ENCODE measurements at regions not wholly inside any gene's neighbourhood (a gene's known extent, or its start where the extent isn't known, plus 50 kb on each side); places are given as distances from the start of the nearest gene placed in this dataset.

DNA sequence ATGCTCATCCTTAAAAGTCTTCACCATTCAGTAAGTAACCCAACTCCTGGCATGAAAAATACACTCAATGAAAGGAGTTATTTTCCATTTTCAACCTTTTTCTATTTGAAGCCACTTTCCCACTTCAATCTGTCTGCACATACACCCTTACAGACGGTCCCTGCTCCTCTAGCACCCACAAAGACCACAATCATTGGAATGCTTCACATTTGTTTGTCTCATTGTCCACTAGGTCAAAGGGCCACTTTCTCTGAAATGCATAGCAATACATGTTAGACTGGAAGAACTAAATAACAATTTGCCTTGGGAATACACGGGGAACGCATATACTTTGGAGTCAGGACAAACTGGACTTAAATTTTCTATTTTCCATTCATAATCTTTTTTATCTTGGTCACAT is 487.1 kb upstream of the C1orf87 start:
- H3K27me3 ChIP-seq (replicated peaks in 1 of 4; ENCODE audit: control insufficient read depth in 3 of 4, extremely low read depth in 1 of 4, insufficient read depth in 3 of 4, low read length in 3 of 4) = no peaks in the 10 kb centered on the region
- H3K4me1 ChIP-seq (replicated peaks in 1 of 4; ENCODE audit: control insufficient read depth in 3 of 4, insufficient read depth in 4 of 4, low read length in 3 of 4) = no peaks in the 10 kb centered on the region
- no peak overlapping the region for H2BK120ac ChIP-seq (replicated peaks; ENCODE audit: low read depth, low read length)
- TF ChIP-seq TAF1 (IDR thresholded peaks at IDR 0.05; ENCODE audit: low read depth, low read length) (no peak), PHF8 (conservative IDR thresholded peaks at IDR 0.05; ENCODE audit: low read depth, low read length) (no peak), SP1 (IDR thresholded peaks at IDR 0.05; ENCODE audit: low read depth, low read length) (no peak), HDAC6 (IDR thresholded peaks at IDR 0.05; ENCODE audit: low read depth, low read length) (no peak), CREB1 (IDR thresholded peaks at IDR 0.05) (no peak), JUN (IDR thresholded peaks at IDR 0.05; ENCODE audit: low read depth, low read length) (no peak), POU5F1 (IDR thresholded peaks at IDR 0.05; ENCODE audit: low read depth, low read length) (no peak), CBX8 (IDR thresholded peaks at IDR 0.05; ENCODE audit: borderline replicate concordance, low read depth, low read length) (no peak), TAF7 (optimal IDR thresholded peaks at IDR 0.05; ENCODE audit: borderline replicate concordance, low read depth, low read length) (no peak), SUZ12 (IDR thresholded peaks at IDR 0.05; ENCODE audit: low read length) (no peak)
- H2AFZ ChIP-seq (ENCODE audit: low read length) = no peak overlapping the region
- FAIRE-seq (no peak), DNase-seq (ENCODE audit: low read depth in 1 of 2, low spot score in 2 of 2) (no peak)
- no peaks in the 10 kb centered on the region for H3K79me2 ChIP-seq (ENCODE audit: control insufficient read depth in 1 of 2, insufficient read depth in 2 of 2, low read length in 2 of 2)
- H2BK5ac ChIP-seq (ENCODE audit: low read depth, low read length) = no peak overlapping the region
- H2AK5ac ChIP-seq (ENCODE audit: low read depth, low read length) = no peak overlapping the region
- ChIA-PET CTCF (ENCODE audit: partially characterized antibody) (no interaction called here), POLR2A (ENCODE audit: partially characterized antibody) (no interaction called here)
- H3K56ac ChIP-seq (replicated peaks; ENCODE audit: insufficient read length, low read depth, low read length) = no peak overlapping the region
- no peak overlapping the region for H2BK12ac ChIP-seq (ENCODE audit: low read depth, low read length)
- no peak overlapping the region for H3K18ac ChIP-seq (ENCODE audit: extremely low read depth, low read length)
- no peak overlapping the region for H4K5ac ChIP-seq (ENCODE audit: insufficient read length, low read depth, low read length)
- H3K36me3 ChIP-seq (ENCODE audit: control insufficient read depth in 2 of 4, insufficient read depth in 4 of 4, low read length in 3 of 4) = no peaks in the 10 kb centered on the region
- H3K4me3 ChIP-seq (ENCODE audit: extremely low read depth in 1 of 4, insufficient read depth in 2 of 4, low read depth in 3 of 4, low read length in 4 of 4) = no peak overlapping the region
- no peaks in the 10 kb centered on the region for H3K79me1 ChIP-seq (ENCODE audit: low read depth, low read length)
- H3K23ac ChIP-seq (ENCODE audit: insufficient read length) = no peak overlapping the region
- no peak overlapping the region for H4K91ac ChIP-seq (replicated peaks; ENCODE audit: insufficient read length, low read length)
- no peak overlapping the region for H2BK15ac ChIP-seq (ENCODE audit: low read length)
- no peak overlapping the region for H3K14ac ChIP-seq (ENCODE audit: insufficient read length)
- H3K9ac ChIP-seq (replicated peaks in 1 of 4; ENCODE audit: extremely low read depth in 1 of 4, low read depth in 3 of 4, low read length in 3 of 4) = no peak overlapping the region
- no peak overlapping the region for H3K4ac ChIP-seq (replicated peaks; ENCODE audit: insufficient read length, low read depth, low read length)
- no peaks in the 10 kb centered on the region for H3K23me2 ChIP-seq (ENCODE audit: low read depth, low read length)
- H4K20me1 ChIP-seq (replicated peaks in 1 of 2; ENCODE audit: control insufficient read depth in 1 of 2, insufficient read depth in 2 of 2, low read length in 2 of 2) = no peaks in the 10 kb centered on the region
- no peak overlapping the region for H3K27ac ChIP-seq (ENCODE audit: low read depth, low read length)
- H4K8ac ChIP-seq (ENCODE audit: extremely low read depth, insufficient read depth, low read length) = no peak overlapping the region
- H3K4me2 ChIP-seq (ENCODE audit: insufficient read depth in 1 of 2, low read depth in 2 of 2, low read length in 2 of 2) = no peak overlapping the region
- H3K9me3 ChIP-seq (ENCODE audit: insufficient read depth in 2 of 2, low read depth in 1 of 2, low read length in 1 of 2) = no peaks in the 10 kb centered on the region
- no peak overlapping the region for H2BK20ac ChIP-seq (ENCODE audit: low read length)
- 89% methylated on average over 3 of the region's 3 CpGs; no CpG with 5 or more reads in 1 of the 2 experiments for WGBS, 2 experiments (ENCODE audit: extremely low coverage in 1 of 2, insufficient coverage in 1 of 2, insufficient read length in 1 of 2, insufficient replicate concordance in 2 of 2, low coverage in 1 of 2, low lambda C conversion rate in 2 of 2, missing lambda C conversion rate in 1 of 2)
